ENCODE measurements at regions not wholly inside any gene's neighbourhood (a gene's known extent, or its start where the extent isn't known, plus 50 kb on each side); places are given as distances from the start of the nearest gene placed in this dataset.

DNA sequence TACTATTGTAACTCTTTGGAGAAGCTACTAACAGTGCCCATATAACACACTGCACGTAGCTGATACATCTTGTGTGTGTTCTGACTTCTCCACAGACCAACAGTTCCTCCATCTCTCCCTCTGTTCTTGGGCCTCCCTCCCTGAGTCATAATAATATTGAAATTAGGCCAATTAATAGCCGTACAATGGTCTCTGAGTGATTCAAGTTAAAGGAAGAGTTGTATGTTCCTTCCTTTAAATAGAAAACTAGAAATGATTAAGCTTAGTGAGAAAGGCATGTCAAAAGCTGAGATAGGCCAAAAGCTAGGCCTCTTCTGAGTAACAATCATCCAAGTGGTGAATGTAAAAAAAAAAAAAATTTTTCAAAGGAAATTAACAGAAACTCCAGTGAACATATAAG, 828.4 kb upstream of the CHAC2 start:
- TF ChIP-seq CTCF (IDR thresholded peaks at IDR 0.05; ENCODE audit: low read depth, low read length, poor library complexity, severe bottlenecking) = no peak
- TF ChIP-seq EZH2phosphoT487 (IDR thresholded peaks at IDR 0.05; ENCODE audit: borderline replicate concordance, low read length) = no peak

Data from DOHH2 (cell line).